GM12865 (cell line): ENCODE measurements at regions not wholly inside any gene's neighbourhood (a gene's known extent, or its start where the extent isn't known, plus 50 kb on each side); places are given as distances from the start of the nearest gene placed in this dataset.

Experiments used
- DNase-seq: peaks from one replicate; pipeline ENCODE4 v3.0.0; 2010; ENCODE audit warnings: low read depth
- H3K4me3 ChIP-seq: 2 replicates; pipeline ENCODE4 v1.5.1; 2011; ENCODE audit warnings: mild to moderate bottlenecking, low read depth, low read length, control low read depth
- CTCF ChIP-seq: IDR thresholded peaks from 2 replicates; pipeline ENCODE4 v1.5.1; 2011; ENCODE audit warnings: low read length, control low read depth, low read depth, inconsistent platforms; ENCODE audit not compliant: insufficient read depth; ENCODE audit errors: missing control alignments

GRCh38 chr15:72838311-72838731 lies 54.8 kb upstream of the ADPGK start:
- no peak for TF ChIP-seq CTCF
- peak; percentile 7 for DNase-seq
- no peak overlapping the region for H3K4me3 ChIP-seq

GRCh38 chr15:72836676-72837330 lies 53.2 kb upstream of the ADPGK start:
- no peak overlapping the region for H3K4me3 ChIP-seq
- DNase-seq: no peak
- no peak for TF ChIP-seq CTCF

- H3K4me3 ChIP-seq: no peak overlapping the region
- DNase-seq: peak; percentile 8
- peak; percentile 19 for TF ChIP-seq CTCF
Measured at GRCh38 chr15:72835294-72835890, 51.8 kb upstream of the ADPGK start.

- TF ChIP-seq CTCF: no peak
- no peak overlapping the region for H3K4me3 ChIP-seq
- DNase-seq: no peak
Measured at GRCh38 chr15:72833561-72833960, 50.0 kb upstream of the ADPGK start.
